ACC112 (cell line): ENCODE measurements at regions not wholly inside any gene's neighbourhood (a gene's known extent, or its start where the extent isn't known, plus 50 kb on each side); places are given as distances from the start of the nearest gene placed in this dataset.

Experiments used
- H2AFZ ChIP-seq: fragments of 200-600 bp; sonication (generic); one replicate; pipeline ENCODE4 v1.6.0; 2017; ENCODE audit warnings: antibody characterized with exemption, low read length; ENCODE audit not compliant: unreplicated experiment
- H3K27ac ChIP-seq: fragments of 200-600 bp; sonication (generic); 2 replicates; pipeline ENCODE4 v1.5.1; 2014; ENCODE audit warnings: low read depth, mild to moderate bottlenecking, antibody characterized with exemption, low read length, moderate library complexity
- H3K27me3 ChIP-seq: fragments of 200-600 bp; sonication (generic); 2 replicates; pipeline ENCODE4 v1.6.1; 2014; ENCODE audit warnings: mild to moderate bottlenecking, antibody characterized with exemption, low read length, moderate library complexity, mixed read lengths; ENCODE audit not compliant: insufficient read depth
- H3K36me3 ChIP-seq: fragments of 200-600 bp; sonication (generic); 2 replicates; pipeline ENCODE4 v1.6.1; 2016; ENCODE audit warnings: mild to moderate bottlenecking, antibody characterized with exemption, low read length, moderate library complexity, mixed read lengths; ENCODE audit not compliant: insufficient read depth
- H3K4me1 ChIP-seq: fragments of 200-600 bp; sonication (generic); one replicate; pipeline ENCODE4 v1.6.1; 2016; ENCODE audit warnings: low read length, mixed read lengths; ENCODE audit not compliant: insufficient read depth, unreplicated experiment, control insufficient read depth
- H3K4me3 ChIP-seq: fragments of 200-600 bp; sonication (generic); 2 replicates; pipeline ENCODE4 v1.5.1; 2014; ENCODE audit warnings: mild to moderate bottlenecking, low read depth, low read length
- H3K79me2 ChIP-seq: fragments of 200-600 bp; sonication (generic); one replicate; pipeline ENCODE4 v1.6.0; 2016; ENCODE audit warnings: low read length; ENCODE audit not compliant: control insufficient read depth, unreplicated experiment, insufficient read depth

GRCh38 chr11:133746663-133747306 lies 98.5 kb downstream of the SPATA19 start:
- no peak overlapping the region for H3K4me3 ChIP-seq
- no peaks in the 10 kb centered on the region for H3K79me2 ChIP-seq
- no peak overlapping the region for H3K27ac ChIP-seq
- H2AFZ ChIP-seq = no peak overlapping the region
- H3K27me3 ChIP-seq = no peaks in the 10 kb centered on the region
- H3K36me3 ChIP-seq = no peaks in the 10 kb centered on the region
- H3K4me1 ChIP-seq = no peaks in the 10 kb centered on the region

- no peaks in the 10 kb centered on the region for H3K4me1 ChIP-seq
- no peaks in the 10 kb centered on the region for H3K36me3 ChIP-seq
- no peaks in the 10 kb centered on the region for H3K27me3 ChIP-seq
- no peak overlapping the region for H3K4me3 ChIP-seq
- H3K79me2 ChIP-seq = no peaks in the 10 kb centered on the region
- H2AFZ ChIP-seq = no peak overlapping the region
- no peak overlapping the region for H3K27ac ChIP-seq
Observed at GRCh38 chr11:133745791-133746190, 99.5 kb downstream of the SPATA19 start.

GRCh38 chr11:133742353-133742752 lies 103.0 kb downstream of the SPATA19 start:
- Histone ChIP-seq H3K27ac (no peak overlapping the region), H3K36me3 (no peaks in the 10 kb centered on the region), H3K4me1 (no peaks in the 10 kb centered on the region), H3K79me2 (no peaks in the 10 kb centered on the region), H3K27me3 (no peaks in the 10 kb centered on the region), H3K4me3 (no peak overlapping the region), H2AFZ (no peak overlapping the region)

GRCh38 chr11:133740963-133741362 lies 104.3 kb downstream of the SPATA19 start:
- no peaks in the 10 kb centered on the region for H3K79me2 ChIP-seq
- no peaks in the 10 kb centered on the region for H3K27me3 ChIP-seq
- H2AFZ ChIP-seq = no peak overlapping the region
- no peaks in the 10 kb centered on the region for H3K4me1 ChIP-seq
- H3K27ac ChIP-seq = no peak overlapping the region
- no peak overlapping the region for H3K4me3 ChIP-seq
- H3K36me3 ChIP-seq = no peaks in the 10 kb centered on the region

- no peak overlapping the region for H3K4me3 ChIP-seq
- H3K4me1 ChIP-seq = no peaks in the 10 kb centered on the region
- H3K36me3 ChIP-seq = no peaks in the 10 kb centered on the region
- H3K27ac ChIP-seq = no peak overlapping the region
- no peaks in the 10 kb centered on the region for H3K27me3 ChIP-seq
- H2AFZ ChIP-seq = no peak overlapping the region
- no peaks in the 10 kb centered on the region for H3K79me2 ChIP-seq
Observed at GRCh38 chr11:133739481-133739880, 105.8 kb downstream of the SPATA19 start.

- no peaks in the 10 kb centered on the region for H3K27me3 ChIP-seq
- no peaks in the 10 kb centered on the region for H3K36me3 ChIP-seq
- no peak overlapping the region for H3K4me3 ChIP-seq
- no peaks in the 10 kb centered on the region for H3K4me1 ChIP-seq
- no peaks in the 10 kb centered on the region for H3K79me2 ChIP-seq
- no peak overlapping the region for H3K27ac ChIP-seq
- no peak overlapping the region for H2AFZ ChIP-seq
Observed at GRCh38 chr11:133738624-133739023, 106.7 kb downstream of the SPATA19 start.

GRCh38 chr11:133733631-133734030 lies 111.7 kb downstream of the SPATA19 start:
- Histone ChIP-seq H3K79me2 (no peaks in the 10 kb centered on the region), H3K4me3 (no peak overlapping the region), H3K27me3 (no peaks in the 10 kb centered on the region), H3K27ac (no peak overlapping the region), H3K36me3 (no peaks in the 10 kb centered on the region), H2AFZ (no peak overlapping the region), H3K4me1 (no peaks in the 10 kb centered on the region)

- Histone ChIP-seq H2AFZ (no peak overlapping the region), H3K27ac (no peak overlapping the region), H3K4me3 (no peak overlapping the region), H3K27me3 (no peaks in the 10 kb centered on the region), H3K79me2 (no peaks in the 10 kb centered on the region), H3K4me1 (no peaks in the 10 kb centered on the region), H3K36me3 (no peaks in the 10 kb centered on the region)
Observed at GRCh38 chr11:133732109-133732674, 113.1 kb downstream of the SPATA19 start.

GRCh38 chr11:133727774-133728173 lies 117.5 kb downstream of the SPATA19 start:
- Histone ChIP-seq H3K27me3 (no peaks in the 10 kb centered on the region), H3K4me1 (no peaks in the 10 kb centered on the region), H2AFZ (no peak overlapping the region), H3K36me3 (no peaks in the 10 kb centered on the region), H3K4me3 (no peak overlapping the region), H3K79me2 (no peaks in the 10 kb centered on the region), H3K27ac (no peak overlapping the region)

GRCh38 chr11:133726542-133726941 lies 118.8 kb downstream of the SPATA19 start:
- no peaks in the 10 kb centered on the region for H3K36me3 ChIP-seq
- no peak overlapping the region for H3K27ac ChIP-seq
- H3K4me1 ChIP-seq = no peaks in the 10 kb centered on the region
- H2AFZ ChIP-seq = no peak overlapping the region
- no peak overlapping the region for H3K4me3 ChIP-seq
- no peaks in the 10 kb centered on the region for H3K79me2 ChIP-seq
- H3K27me3 ChIP-seq = no peaks in the 10 kb centered on the region

- H3K27me3 ChIP-seq = no peaks in the 10 kb centered on the region
- no peaks in the 10 kb centered on the region for H3K4me1 ChIP-seq
- no peak overlapping the region for H3K4me3 ChIP-seq
- H3K36me3 ChIP-seq = no peaks in the 10 kb centered on the region
- no peak overlapping the region for H2AFZ ChIP-seq
- H3K27ac ChIP-seq = no peak overlapping the region
- H3K79me2 ChIP-seq = no peaks in the 10 kb centered on the region
Observed at GRCh38 chr11:133724116-133724515, 121.2 kb downstream of the SPATA19 start.
